GM20431 (cell line): ENCODE measurements at regions not wholly inside any gene's neighbourhood (a gene's known extent, or its start where the extent isn't known, plus 50 kb on each side); places are given as distances from the start of the nearest gene placed in this dataset.
"Not testable (repeated sequence)": the region's sequence is repeated elsewhere in the genome, so short reads cannot be mapped to it uniquely, and the experiment has no call there.

Experiments
- in situ Hi-C: fragments of 300-500 bp; cut with MseI, MboI; formaldehyde crosslinking; loops from one replicate; pipeline ENCODE4 v1.15.0; 2020; ENCODE audit warnings: low sequenced_read_pairs; ENCODE audit not compliant: unreplicated experiment

DNA sequence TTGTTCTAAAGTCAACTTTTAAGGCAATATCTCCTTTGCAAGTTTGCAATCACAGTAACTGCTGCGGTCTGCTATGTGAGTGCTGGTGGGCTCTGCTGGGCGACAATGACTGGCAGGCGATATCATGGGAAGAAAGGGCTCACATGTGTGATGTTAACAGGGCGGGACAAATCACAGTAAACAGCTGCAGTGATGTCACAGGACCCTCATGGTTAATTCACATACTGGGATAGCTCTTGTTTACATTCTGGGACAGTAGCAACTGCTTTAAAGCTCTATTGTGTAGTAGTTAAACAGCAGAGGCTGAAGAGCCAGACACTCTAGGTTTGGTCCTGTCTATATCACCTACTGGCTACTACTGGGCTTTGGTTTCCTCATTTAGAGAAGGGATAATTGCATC, 257.2 kb upstream of the ASIC2 start:
- in situ Hi-C loops, result no loop called here

DNA sequence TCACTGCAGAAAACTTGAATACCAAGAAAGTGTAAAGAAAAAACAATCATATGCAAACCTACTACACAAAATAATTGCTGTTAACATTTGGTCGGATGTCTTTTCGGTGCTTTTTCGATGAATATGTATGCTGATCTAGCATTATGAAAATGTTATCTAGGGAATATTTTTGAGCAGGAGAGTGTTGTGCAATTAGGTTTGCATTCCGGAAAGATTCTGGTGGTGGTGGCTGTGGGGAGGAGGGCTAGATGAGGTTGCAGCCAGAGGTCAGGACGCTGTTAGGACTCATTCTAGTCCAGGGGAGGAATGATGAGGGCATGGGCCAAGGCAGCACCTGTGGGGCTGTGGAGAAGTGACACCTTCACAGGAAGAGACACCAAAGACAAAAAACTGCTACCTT, 258.0 kb upstream of the ASIC2 start:
- in situ Hi-C loops, result no loop called here

GRCh38 chr17:33551911-33552310, 258.8 kb upstream of the ASIC2 start:
- in situ Hi-C loops, result no loop called here

GRCh38 chr17:33560165-33560564, 267.1 kb upstream of the ASIC2 start:
- in situ Hi-C loops, result no loop called here

GRCh38 chr17:33560871-33561270, 267.8 kb upstream of the ASIC2 start:
- in situ Hi-C loops, result no loop called here

GRCh38 chr17:33561569-33562334, 268.7 kb upstream of the ASIC2 start:
- in situ Hi-C loops, result no loop called here

GRCh38 chr17:33562792-33563191, 269.7 kb upstream of the ASIC2 start:
- in situ Hi-C loops, result no loop called here

- in situ Hi-C loops, result no loop called here
These were observed 271.1 kb upstream of the ASIC2 start for GRCh38 chr17:33564146-33564545.

- in situ Hi-C loops, result no loop called here
These were observed 274.1 kb upstream of the ASIC2 start for GRCh38 chr17:33567223-33567622.

DNA sequence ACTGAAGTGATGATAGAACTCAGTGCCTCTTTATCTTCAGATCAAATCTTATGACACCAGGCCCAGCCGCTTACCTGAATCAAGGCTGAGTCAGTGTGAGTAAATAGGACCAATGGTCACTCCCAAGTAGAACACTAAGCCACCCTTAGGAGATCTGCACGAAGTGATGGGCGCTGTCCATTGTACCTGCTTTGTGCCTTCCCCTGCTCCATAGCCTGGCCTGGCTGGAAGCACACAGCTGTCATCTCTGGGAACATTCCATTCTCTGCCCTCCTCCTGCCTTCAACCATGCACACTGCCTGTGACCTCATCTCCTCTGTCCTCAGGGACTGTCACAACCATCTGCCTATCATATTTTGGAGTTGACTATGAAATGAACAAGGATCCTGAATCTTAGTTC, 279.5 kb upstream of the ASIC2 start:
- in situ Hi-C loops, result no loop called here

DNA sequence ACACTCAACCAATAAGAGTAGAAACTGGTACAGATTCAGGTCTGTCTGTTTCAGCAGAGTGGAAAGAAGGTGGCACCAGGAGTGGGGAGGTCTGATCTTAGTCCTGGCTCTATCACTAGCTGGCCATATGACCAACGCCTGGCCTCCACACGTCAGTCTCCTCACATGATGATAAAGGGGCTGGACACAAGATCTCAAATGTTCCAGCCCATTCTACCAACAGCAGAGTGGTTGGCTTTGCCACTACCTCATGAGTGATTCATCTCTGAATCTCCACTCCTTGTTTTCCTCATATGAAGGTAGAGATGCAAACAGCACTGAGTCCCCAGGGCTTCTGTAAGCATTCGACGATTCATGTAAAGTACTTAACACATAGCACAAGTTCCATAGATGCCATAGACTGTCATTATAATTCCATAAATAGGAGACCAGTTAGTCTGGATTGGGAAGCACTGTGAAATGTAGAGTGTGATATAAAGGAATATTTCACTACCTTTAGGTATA, 281.9 kb upstream of the ASIC2 start:
- in situ Hi-C loops, result no loop called here

DNA sequence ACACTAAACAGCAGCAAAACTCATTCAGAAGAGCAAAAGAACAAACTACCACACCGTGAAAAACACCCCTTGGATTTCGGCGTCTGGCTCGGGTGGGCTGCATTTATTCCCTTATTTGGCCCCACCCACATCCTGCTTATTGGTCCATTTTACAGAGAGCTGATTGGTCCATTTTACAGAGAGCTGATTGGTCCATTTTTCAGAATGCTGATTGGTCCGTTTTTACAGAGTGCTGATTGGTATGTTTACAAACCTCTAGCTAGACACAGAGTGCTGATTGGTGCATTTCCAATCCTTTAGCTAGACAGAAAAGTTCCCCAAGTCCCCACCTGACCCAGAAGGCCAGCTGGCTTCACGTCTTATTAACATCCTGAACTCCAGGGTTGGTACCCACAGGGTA, 286.6 kb upstream of the ASIC2 start:
- in situ Hi-C loops, result not testable (repeated sequence)

DNA sequence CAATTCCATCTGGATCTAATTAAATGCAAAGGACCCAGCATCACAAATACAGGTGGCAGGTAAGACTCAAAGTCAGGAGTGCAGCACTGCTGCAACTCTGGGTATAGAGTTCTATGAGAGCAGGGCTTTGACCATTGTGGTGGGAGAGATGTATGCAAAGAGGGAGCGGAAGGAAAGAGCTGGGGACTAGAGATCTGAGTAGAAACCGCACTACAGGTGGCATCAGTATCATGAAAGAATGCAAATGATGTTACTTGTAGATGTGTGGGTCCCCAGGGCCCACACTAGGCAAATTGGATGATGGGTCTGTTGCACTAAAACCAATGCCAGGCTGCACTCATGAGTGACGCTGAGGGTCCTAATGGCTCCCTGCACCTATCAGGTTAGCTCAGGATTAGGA, 287.1 kb upstream of the ASIC2 start:
- in situ Hi-C loops, result no loop called here

DNA sequence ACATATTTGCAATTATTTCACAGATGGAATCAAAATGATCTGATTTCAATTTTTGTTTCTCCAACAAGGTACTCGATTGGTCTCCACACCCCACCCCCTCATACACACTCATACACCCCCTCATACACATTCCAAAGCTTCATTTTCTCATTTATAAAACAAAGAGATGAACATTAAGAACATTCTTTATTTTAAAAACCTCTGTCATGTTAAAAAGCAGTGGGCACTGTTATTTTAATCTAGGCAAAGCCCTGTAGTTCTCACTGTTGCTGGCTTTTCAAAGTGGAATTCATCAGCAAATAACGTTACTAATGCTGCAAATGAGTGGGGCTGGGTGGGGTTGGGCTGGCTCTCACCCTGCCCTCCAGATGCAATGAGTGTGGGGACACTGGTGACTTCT, 289.6 kb upstream of the ASIC2 start:
- in situ Hi-C loops, result no loop called here

- in situ Hi-C loops, result no loop called here
These were observed 290.7 kb upstream of the ASIC2 start for GRCh38 chr17:33583518-33584417.

GRCh38 chr17:33593991-33594390, 300.9 kb upstream of the ASIC2 start:
- in situ Hi-C loops, result no loop called here

DNA sequence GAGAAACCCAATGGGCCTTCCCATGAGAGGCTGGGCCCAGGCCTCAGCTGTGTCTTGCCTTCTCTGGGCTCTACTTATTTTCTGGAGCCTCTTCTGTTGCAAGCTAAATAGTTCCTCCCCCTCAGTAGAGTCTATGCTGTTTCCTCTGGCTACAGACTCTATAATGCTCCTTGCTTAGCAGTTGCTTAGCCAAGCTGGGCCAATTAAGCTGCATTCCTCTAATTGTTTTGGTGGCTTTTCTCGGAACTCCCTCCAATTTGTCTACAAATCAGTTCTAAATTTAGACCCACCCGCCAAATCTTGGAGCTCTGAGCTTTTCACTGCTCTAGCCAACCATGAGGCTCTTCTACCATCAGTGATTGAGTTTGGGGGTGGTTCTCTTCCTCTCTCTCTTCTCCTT, 302.7 kb upstream of the ASIC2 start:
- in situ Hi-C loops, result no loop called here

DNA sequence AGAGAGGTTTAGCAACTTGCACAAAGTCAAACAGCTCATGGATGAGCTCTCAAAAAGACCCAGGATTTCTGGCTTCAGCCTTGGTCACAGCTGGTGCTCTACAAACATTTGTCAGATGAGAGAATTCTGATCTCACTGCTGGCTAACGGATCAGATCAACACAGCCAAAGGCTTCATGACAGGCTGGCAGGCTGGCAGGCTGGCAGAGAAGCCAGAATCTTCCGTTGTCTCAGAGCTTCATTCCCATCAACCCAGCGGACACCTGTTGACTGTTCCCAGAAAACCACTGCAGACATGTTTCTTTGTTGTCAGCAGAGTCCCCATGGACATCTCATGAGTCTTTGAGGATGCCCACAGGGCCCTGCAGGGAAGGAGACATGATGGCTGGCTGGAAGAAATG, 303.8 kb upstream of the ASIC2 start:
- in situ Hi-C loops, result no loop called here

- in situ Hi-C loops, result no loop called here
These were observed 305.7 kb upstream of the ASIC2 start for GRCh38 chr17:33598797-33599196.

- in situ Hi-C loops, result no loop called here
These were observed 309.9 kb upstream of the ASIC2 start for GRCh38 chr17:33602981-33603380.

GRCh38 chr17:33603789-33604188, 310.7 kb upstream of the ASIC2 start:
- in situ Hi-C loops, result no loop called here
